Subcutaneous abdominal adipose tissue (tissue), 5 donors: ENCODE measurements at regions not wholly inside any gene's neighbourhood (a gene's known extent, or its start where the extent isn't known, plus 50 kb on each side); places are given as distances from the start of the nearest gene placed in this dataset.
"Not testable (repeated sequence)": the region's sequence is repeated elsewhere in the genome, so short reads cannot be mapped to it uniquely, and the experiment has no call there.

Experiments used
- H3K27ac ChIP-seq: one replicate; pipeline ENCODE4 v1.7.0; 2013; ENCODE audit warnings: low read depth, mild to moderate bottlenecking, inconsistent platforms, low read length, moderate library complexity
- H3K27me3 ChIP-seq, 5 donors: one replicate each; pipeline ENCODE4 v1.7.0; 2013; ENCODE audit warnings: low read length in 5 of 5, inconsistent platforms in 1 of 5; ENCODE audit not compliant: control insufficient read depth in 5 of 5, insufficient read depth in 4 of 5
- H3K36me3 ChIP-seq, 5 donors: one replicate each; pipeline ENCODE4 v1.7.0; 2013; ENCODE audit warnings: low read length in 5 of 5; ENCODE audit not compliant: control insufficient read depth in 5 of 5, insufficient read depth in 5 of 5
- H3K4me1 ChIP-seq, 5 donors: one replicate each; pipeline ENCODE4 v1.7.0; 2013; ENCODE audit warnings: low read length in 5 of 5, mild to moderate bottlenecking in 3 of 5, moderate library complexity in 1 of 5; ENCODE audit not compliant: control insufficient read depth in 5 of 5, insufficient read depth in 5 of 5
- H3K4me3 ChIP-seq, 5 donors: one replicate each; pipeline ENCODE4 v1.7.0; 2013; ENCODE audit warnings: low read length in 5 of 5, low read depth in 1 of 5
- H3K9ac ChIP-seq, 5 donors: one replicate each; pipeline ENCODE4 v1.7.0; 2013; ENCODE audit warnings: low read length in 5 of 5, mild to moderate bottlenecking in 4 of 5, moderate library complexity in 3 of 5
- H3K9me3 ChIP-seq, 5 donors: one replicate each; pipeline ENCODE4 v1.7.0; 2013; ENCODE audit warnings: low read length in 5 of 5; ENCODE audit not compliant: control insufficient read depth in 5 of 5
- donor health status: healthy.
- donor health status: healthy.
- donor health status: healthy.
- donor health status: healthy.
- donor health status: healthy.

DNA sequence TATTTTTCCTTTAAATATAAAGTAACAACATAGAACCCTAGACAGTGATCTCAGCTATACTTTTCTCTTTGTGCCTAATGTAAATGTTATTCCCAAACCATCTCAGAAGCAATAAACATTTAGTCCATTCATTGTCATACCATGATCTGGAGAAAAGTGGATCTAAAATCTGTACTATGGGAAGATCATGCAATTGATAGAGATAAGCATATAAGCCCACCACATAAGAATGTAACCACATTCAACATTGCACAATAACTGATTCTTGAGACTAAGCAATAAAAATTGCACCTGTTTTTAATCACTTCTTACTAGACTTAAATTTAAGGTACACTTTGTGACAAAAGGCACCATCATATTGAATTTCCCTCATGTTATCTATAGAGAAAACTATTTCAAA lies 1403.0 kb upstream of the C9orf72 start:
- no peaks in the 10 kb centered on the region for H3K36me3 ChIP-seq
- no peak overlapping the region for H3K9ac ChIP-seq
- H3K9me3 ChIP-seq: peaks cover 0 to 3% (median 0%) of the 10 kb centered on the region in 5 donors
- no peak overlapping the region for H3K27ac ChIP-seq
- H3K4me1 ChIP-seq: no peaks in the 10 kb centered on the region
- H3K27me3 ChIP-seq: no peaks in the 10 kb centered on the region
- H3K4me3 ChIP-seq: no peak overlapping the region

GRCh38 chr9:28976684-28977083 lies 1403.4 kb upstream of the C9orf72 start:
- no peak overlapping the region for H3K27ac ChIP-seq
- no peak overlapping the region for H3K9ac ChIP-seq
- no peaks in the 10 kb centered on the region for H3K27me3 ChIP-seq
- peaks cover 0 to 3% (median 0%) of the 10 kb centered on the region in 5 donors for H3K9me3 ChIP-seq
- no peaks in the 10 kb centered on the region for H3K36me3 ChIP-seq
- no peak overlapping the region for H3K4me3 ChIP-seq
- H3K4me1 ChIP-seq: no peaks in the 10 kb centered on the region

GRCh38 chr9:28981129-28981528 lies 1407.8 kb upstream of the C9orf72 start:
- Histone ChIP-seq H3K27ac (no peak overlapping the region), H3K4me1 (no peaks in the 10 kb centered on the region), H3K9me3 (no peaks in the 10 kb centered on the region), H3K4me3 (no peak overlapping the region), H3K36me3 (no peaks in the 10 kb centered on the region), H3K9ac (no peak overlapping the region), H3K27me3 (no peaks in the 10 kb centered on the region)

DNA sequence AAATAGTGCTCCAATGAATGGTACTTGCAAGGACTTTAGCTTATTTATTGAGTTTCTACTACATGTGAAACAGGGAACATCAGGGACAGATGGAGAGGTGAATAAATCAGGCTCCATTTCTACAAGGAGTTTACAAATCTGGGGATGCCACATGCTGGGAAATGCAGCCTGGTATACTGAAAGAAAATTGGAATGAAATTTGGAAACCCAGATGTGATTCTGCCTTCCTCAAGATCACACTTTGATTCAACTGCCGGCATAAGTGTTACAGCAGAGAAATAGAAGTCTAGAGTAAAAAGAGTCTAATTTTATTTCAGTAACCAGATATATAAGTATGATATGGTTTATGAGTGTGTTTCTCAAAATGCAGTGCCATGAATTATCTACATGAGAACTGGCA lies 1408.4 kb upstream of the C9orf72 start:
- Histone ChIP-seq H3K27me3 (no peaks in the 10 kb centered on the region), H3K27ac (no peak overlapping the region), H3K9me3 (no peaks in the 10 kb centered on the region), H3K36me3 (no peaks in the 10 kb centered on the region), H3K9ac (no peak overlapping the region), H3K4me1 (no peaks in the 10 kb centered on the region), H3K4me3 (no peak overlapping the region)

- Histone ChIP-seq H3K9me3 (no peaks in the 10 kb centered on the region), H3K36me3 (no peaks in the 10 kb centered on the region), H3K27ac (no peak overlapping the region), H3K9ac (no peak overlapping the region), H3K4me3 (no peak overlapping the region), H3K27me3 (no peaks in the 10 kb centered on the region), H3K4me1 (no peaks in the 10 kb centered on the region)
Observed at GRCh38 chr9:28984016-28984415, 1410.7 kb upstream of the C9orf72 start.

GRCh38 chr9:28990009-28990408 lies 1416.7 kb upstream of the C9orf72 start:
- not testable (repeated sequence) for H3K27ac ChIP-seq, H3K36me3 ChIP-seq, H3K4me3 ChIP-seq, H3K27me3 ChIP-seq, H3K9ac ChIP-seq, H3K9me3 ChIP-seq, H3K4me1 ChIP-seq

GRCh38 chr9:28999057-28999456 lies 1425.8 kb upstream of the C9orf72 start:
- Histone ChIP-seq H3K9ac (no peak overlapping the region), H3K27ac (no peak overlapping the region), H3K4me3 (no peak overlapping the region), H3K9me3 (no peaks in the 10 kb centered on the region), H3K27me3 (no peaks in the 10 kb centered on the region), H3K36me3 (no peaks in the 10 kb centered on the region), H3K4me1 (no peaks in the 10 kb centered on the region)

DNA sequence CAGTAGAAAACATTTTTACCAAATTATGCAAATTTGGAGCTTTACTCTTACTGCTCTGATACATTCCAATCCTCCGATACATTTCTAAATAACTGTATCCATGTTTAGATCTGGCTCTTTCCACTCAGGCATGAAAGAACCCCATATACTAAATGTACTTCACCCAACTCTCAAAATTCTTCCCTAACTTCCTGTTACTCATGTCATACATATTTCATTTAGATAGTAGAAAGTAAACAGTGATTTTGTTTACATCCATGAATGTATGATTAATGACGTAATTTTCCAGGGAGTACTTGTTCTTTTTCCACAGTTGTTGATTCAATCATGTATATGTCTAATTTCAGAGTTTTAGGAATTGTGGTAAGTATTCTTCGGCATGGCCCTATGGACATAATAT lies 1426.5 kb upstream of the C9orf72 start:
- Histone ChIP-seq H3K9me3 (no peaks in the 10 kb centered on the region), H3K27ac (no peak overlapping the region), H3K9ac (no peak overlapping the region), H3K36me3 (no peaks in the 10 kb centered on the region), H3K4me1 (no peaks in the 10 kb centered on the region), H3K27me3 (no peaks in the 10 kb centered on the region), H3K4me3 (no peak overlapping the region)

DNA sequence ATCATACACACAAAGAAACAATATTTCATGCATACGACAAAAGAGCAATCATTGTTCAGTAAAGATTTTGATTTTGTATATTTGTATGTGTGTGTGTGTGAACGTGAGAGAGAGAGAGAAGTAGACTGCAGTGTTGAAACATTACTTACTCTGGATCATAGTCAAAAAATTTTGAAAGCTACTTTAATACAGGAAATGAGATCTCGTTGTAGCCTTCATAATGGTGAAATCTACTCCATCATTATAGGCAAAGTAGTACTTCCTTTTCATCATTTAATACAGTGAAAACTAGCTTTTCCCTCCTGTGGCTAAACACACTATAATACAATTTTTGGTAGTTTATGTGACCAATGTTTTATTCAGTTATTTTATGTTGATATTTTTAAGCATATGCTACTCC lies 1427.7 kb upstream of the C9orf72 start:
- H3K36me3 ChIP-seq: no peaks in the 10 kb centered on the region
- H3K4me1 ChIP-seq: no peaks in the 10 kb centered on the region
- H3K27me3 ChIP-seq: no peaks in the 10 kb centered on the region
- no peaks in the 10 kb centered on the region for H3K9me3 ChIP-seq
- H3K27ac ChIP-seq: no peak overlapping the region
- no peak overlapping the region for H3K9ac ChIP-seq
- no peak overlapping the region for H3K4me3 ChIP-seq

DNA sequence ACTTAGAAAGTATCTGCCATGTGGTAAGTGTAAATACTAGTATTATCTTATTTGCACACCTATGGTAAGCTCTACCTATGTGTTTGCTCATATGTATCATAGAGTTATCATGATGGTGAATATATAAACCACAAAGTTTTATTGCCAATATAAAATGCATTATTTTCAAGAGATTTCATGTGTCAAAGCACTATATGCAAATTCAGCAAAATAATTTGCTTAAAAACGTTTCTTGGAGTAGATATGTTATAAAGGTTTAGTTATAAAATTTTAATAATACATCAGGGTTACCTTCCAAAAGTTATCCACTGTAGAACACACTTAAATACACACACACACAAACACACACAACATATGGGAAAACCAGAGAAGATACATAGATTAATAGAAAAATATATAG lies 1431.7 kb upstream of the C9orf72 start:
- H3K9ac ChIP-seq: no peak overlapping the region
- no peaks in the 10 kb centered on the region for H3K4me1 ChIP-seq
- H3K27ac ChIP-seq: no peak overlapping the region
- no peak overlapping the region for H3K4me3 ChIP-seq
- peaks cover 0 to 3% (median 0%) of the 10 kb centered on the region in 5 donors for H3K9me3 ChIP-seq
- no peaks in the 10 kb centered on the region for H3K27me3 ChIP-seq
- no peaks in the 10 kb centered on the region for H3K36me3 ChIP-seq

DNA sequence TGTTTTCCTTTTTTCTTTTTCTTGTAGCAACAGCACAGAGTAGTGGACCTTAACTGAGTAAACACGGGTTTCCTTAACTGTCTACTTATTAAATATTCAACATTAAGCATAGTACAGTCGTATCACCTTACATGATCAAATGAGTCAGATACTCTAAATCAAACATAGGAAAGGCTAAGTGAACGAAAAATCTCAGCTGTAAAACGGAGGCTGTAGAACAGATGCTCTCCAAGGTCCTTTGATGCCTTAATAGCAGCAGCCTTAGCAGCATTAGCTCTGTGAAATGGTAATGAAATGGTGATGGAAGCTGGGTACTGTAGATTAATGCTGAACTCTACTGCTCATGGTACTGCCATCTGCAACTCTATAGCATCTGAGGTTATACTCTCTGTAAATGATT lies 1433.3 kb upstream of the C9orf72 start:
- H3K27me3 ChIP-seq: no peaks in the 10 kb centered on the region
- H3K9ac ChIP-seq: no peak overlapping the region
- H3K4me1 ChIP-seq: no peaks in the 10 kb centered on the region
- H3K36me3 ChIP-seq: no peaks in the 10 kb centered on the region
- no peak overlapping the region for H3K27ac ChIP-seq
- H3K4me3 ChIP-seq: no peak overlapping the region
- peaks cover 0 to 3% (median 0%) of the 10 kb centered on the region in 5 donors for H3K9me3 ChIP-seq
